Keratinocyte (primary cell): ENCODE measurements at regions not wholly inside any gene's neighbourhood (a gene's known extent, or its start where the extent isn't known, plus 50 kb on each side); places are given as distances from the start of the nearest gene placed in this dataset.

ENCODE experiments used
- DNase-seq: peaks from one replicate; pipeline ENCODE4 v3.0.0-alpha.2; 2011; ENCODE audit warnings: low read depth, missing footprints, low spot score
- FAIRE-seq: peaks from 2 replicates; lab custom pipeline; 2011; peaks lifted over from hg19 to GRCh38; lab: Jason Lieb, UNC
- H2AFZ ChIP-seq: 2 replicates; pipeline ENCODE4 v1.6.0; 2012; ENCODE audit warnings: low read length, control low read depth, inconsistent platforms; ENCODE audit not compliant: control insufficient read depth
- H3K27ac ChIP-seq: 2 replicates; pipeline ENCODE4 v1.5.1; 2011; ENCODE audit warnings: low read length; ENCODE audit not compliant: control insufficient read depth, insufficient read depth
- H3K27me3 ChIP-seq: 3 replicates; pipeline ENCODE4 v1.6.0; 2011; ENCODE audit warnings: low read length; ENCODE audit not compliant: control insufficient read depth, insufficient read depth; ENCODE audit errors: extremely low read depth
- H3K36me3 ChIP-seq, 2 experiments: 2 replicates in 1 of 2; 3 replicates in 1 of 2; pipeline ENCODE4 v1.5.1; 2011; ENCODE audit warnings: low read length in 2 of 2, mild to moderate bottlenecking in 1 of 2; ENCODE audit not compliant: control insufficient read depth in 2 of 2, insufficient read depth in 2 of 2; ENCODE audit errors: extremely low read depth in 1 of 2
- H3K4me1 ChIP-seq: 3 replicates; pipeline ENCODE4 v1.5.1; 2011; ENCODE audit warnings: low read length; ENCODE audit not compliant: control insufficient read depth, insufficient read depth; ENCODE audit errors: extremely low read depth
- H3K4me2 ChIP-seq: 3 replicates; pipeline ENCODE4 v1.6.0; 2011; ENCODE audit warnings: low read depth, low read length; ENCODE audit not compliant: control insufficient read depth, insufficient read depth; ENCODE audit errors: extremely low read depth
- H3K4me3 ChIP-seq, 3 experiments: fragments of 200-600 bp in 1 of 3; sonication (generic) in 1 of 3; 2 replicates in 2 of 3; 3 replicates in 1 of 3; pipeline ENCODE4 v1.5.1; 2011 to 2016; ENCODE audit warnings: low read length in 3 of 3, mild to moderate bottlenecking in 3 of 3, control low read depth in 2 of 3, inconsistent platforms in 1 of 3, low read depth in 1 of 3, mixed read lengths in 1 of 3, mixed run types in 1 of 3, moderate library complexity in 1 of 3; ENCODE audit not compliant: control insufficient read depth in 2 of 3, insufficient read depth in 2 of 3; ENCODE audit errors: extremely low read depth in 1 of 3
- H3K79me2 ChIP-seq: 2 replicates; pipeline ENCODE4 v1.6.0; 2012; ENCODE audit warnings: low read length; ENCODE audit not compliant: control insufficient read depth, insufficient read depth
- H3K9ac ChIP-seq: 3 replicates; pipeline ENCODE4 v1.6.0; 2011; ENCODE audit warnings: low read length; ENCODE audit not compliant: control insufficient read depth, insufficient read depth; ENCODE audit errors: extremely low read depth
- H3K9me1 ChIP-seq: 3 replicates; pipeline ENCODE4 v1.6.0; 2011; ENCODE audit warnings: low read length; ENCODE audit not compliant: control insufficient read depth, insufficient read depth; ENCODE audit errors: extremely low read depth
- H3K9me3 ChIP-seq: 2 replicates; pipeline ENCODE4 v1.5.1; 2012; ENCODE audit warnings: low read depth, low read length; ENCODE audit not compliant: control insufficient read depth
- H4K20me1 ChIP-seq: 3 replicates; pipeline ENCODE4 v1.6.0; 2011; ENCODE audit warnings: low read length; ENCODE audit not compliant: control insufficient read depth, insufficient read depth; ENCODE audit errors: extremely low read depth
- EZH2 ChIP-seq: IDR thresholded peaks from one replicate; pipeline ENCODE4 v1.6.1; 2012; ENCODE audit warnings: inconsistent platforms, mild to moderate bottlenecking, low read length, moderate library complexity
- dilution Hi-C: fragments of 300-500 bp; cut with MboI; formaldehyde crosslinking; loops from one replicate; pipeline ENCODE4 v1.7.0; 2020; ENCODE audit warnings: low sequenced_read_pairs; ENCODE audit not compliant: extremely low pct_ligation_motif_present
- TF ChIP-seq, protein P1 (sequence below), 3 experiments: IDR thresholded peaks in 1 of 3; conservative IDR thresholded peaks in 1 of 3; optimal IDR thresholded peaks in 1 of 3; 2 replicates in 2 of 3; 3 replicates in 1 of 3; pipeline versions ENCODE3 to v1.5.1; 2011; ENCODE audit warnings: low read length in 3 of 3, mild to moderate bottlenecking in 3 of 3, moderate library complexity in 2 of 3, control low read depth in 1 of 3, inconsistent platforms in 1 of 3; ENCODE audit not compliant: insufficient read depth in 2 of 3; ENCODE audit errors: extremely low read depth in 1 of 3

DNA sequence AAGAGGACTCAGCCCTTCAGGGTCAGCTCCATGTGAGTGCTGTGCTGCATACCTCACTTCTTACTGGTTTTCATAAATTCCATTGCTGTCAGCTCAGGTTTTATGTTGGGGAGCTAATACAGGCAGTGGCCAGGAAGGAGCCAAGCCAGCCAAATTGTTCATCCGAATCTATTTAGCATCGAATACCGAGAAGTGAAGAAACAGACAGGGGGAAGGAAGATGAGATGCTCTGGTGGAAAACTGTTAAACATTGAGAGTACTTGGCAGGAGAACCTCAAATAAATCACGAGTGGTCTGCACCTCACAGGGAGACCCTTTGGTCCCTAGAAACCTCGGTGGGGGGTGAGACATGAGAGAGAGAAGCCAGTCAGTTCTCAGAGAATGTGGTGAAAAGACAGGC is 196.0 kb upstream of the TMEM72 start:
- FAIRE-seq = no peak
- Histone ChIP-seq H2AFZ (no peak overlapping the region), H3K4me2 (no peak overlapping the region)

DNA sequence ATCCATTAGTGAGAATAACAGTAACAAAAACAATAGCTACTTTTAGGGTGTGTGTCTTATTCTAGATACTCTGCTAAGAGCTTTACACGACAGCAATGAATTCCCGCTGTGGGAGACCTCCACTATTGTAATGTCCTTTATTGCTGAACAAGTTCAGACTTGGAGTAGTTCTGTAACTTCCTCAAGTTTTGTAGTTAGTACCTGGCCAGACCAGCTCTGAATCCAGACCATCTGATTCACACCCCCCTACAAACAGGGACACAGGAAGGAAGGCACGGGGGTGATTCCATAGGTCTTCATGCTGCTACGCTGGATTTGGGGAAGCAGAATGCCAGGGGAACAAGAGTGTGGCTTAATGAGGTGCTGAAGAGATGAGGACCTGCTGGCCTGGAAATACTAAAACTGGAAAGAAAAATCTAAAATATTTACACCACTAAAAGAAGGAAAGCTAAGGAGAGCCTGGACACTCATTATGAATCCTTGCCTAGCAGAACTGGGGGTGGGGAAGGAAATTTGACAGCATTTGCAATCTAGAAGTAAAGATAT is 194.6 kb upstream of the TMEM72 start:
- Histone ChIP-seq H3K27ac (no peak overlapping the region), H3K79me2 (no peaks in the 10 kb centered on the region), H3K4me1 (no peaks in the 10 kb centered on the region), H2AFZ (no peak overlapping the region), H3K4me2 (no peak overlapping the region), H4K20me1 (no peaks in the 10 kb centered on the region), H3K36me3 (no peaks in the 10 kb centered on the region), H3K9me3 (no peaks in the 10 kb centered on the region), H3K9me1 (no peaks in the 10 kb centered on the region), H3K9ac (no peak overlapping the region), H3K4me3 (no peak overlapping the region), H3K27me3 (no peaks in the 10 kb centered on the region)
- TF ChIP-seq, protein P1, sequence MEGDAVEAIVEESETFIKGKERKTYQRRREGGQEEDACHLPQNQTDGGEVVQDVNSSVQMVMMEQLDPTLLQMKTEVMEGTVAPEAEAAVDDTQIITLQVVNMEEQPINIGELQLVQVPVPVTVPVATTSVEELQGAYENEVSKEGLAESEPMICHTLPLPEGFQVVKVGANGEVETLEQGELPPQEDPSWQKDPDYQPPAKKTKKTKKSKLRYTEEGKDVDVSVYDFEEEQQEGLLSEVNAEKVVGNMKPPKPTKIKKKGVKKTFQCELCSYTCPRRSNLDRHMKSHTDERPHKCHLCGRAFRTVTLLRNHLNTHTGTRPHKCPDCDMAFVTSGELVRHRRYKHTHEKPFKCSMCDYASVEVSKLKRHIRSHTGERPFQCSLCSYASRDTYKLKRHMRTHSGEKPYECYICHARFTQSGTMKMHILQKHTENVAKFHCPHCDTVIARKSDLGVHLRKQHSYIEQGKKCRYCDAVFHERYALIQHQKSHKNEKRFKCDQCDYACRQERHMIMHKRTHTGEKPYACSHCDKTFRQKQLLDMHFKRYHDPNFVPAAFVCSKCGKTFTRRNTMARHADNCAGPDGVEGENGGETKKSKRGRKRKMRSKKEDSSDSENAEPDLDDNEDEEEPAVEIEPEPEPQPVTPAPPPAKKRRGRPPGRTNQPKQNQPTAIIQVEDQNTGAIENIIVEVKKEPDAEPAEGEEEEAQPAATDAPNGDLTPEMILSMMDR (optimal IDR thresholded peaks at IDR 0.05 in 1 of 3, IDR thresholded peaks at IDR 0.05 in 1 of 3, conservative IDR thresholded peaks at IDR 0.05 in 1 of 3; ENCODE audit: extremely low read depth in 1 of 3, insufficient read depth in 2 of 3, low read length in 3 of 3) = no peak
- no peak for TF ChIP-seq EZH2
- DNase-seq = no peak
- no peak for FAIRE-seq
- dilution Hi-C loops = no loop called here

More for the DNA sequence above, 196.0 kb upstream of the TMEM72 start:
- Histone ChIP-seq H3K9me3 (no peaks in the 10 kb centered on the region), H4K20me1 (no peaks in the 10 kb centered on the region), H3K4me1 (no peaks in the 10 kb centered on the region), H3K27ac (no peak overlapping the region), H3K27me3 (no peaks in the 10 kb centered on the region), H3K4me3 (no peak overlapping the region), H3K79me2 (no peaks in the 10 kb centered on the region), H3K9me1 (no peaks in the 10 kb centered on the region), H3K9ac (no peak overlapping the region), H3K36me3 (no peaks in the 10 kb centered on the region)
- TF ChIP-seq, protein P1 (optimal IDR thresholded peaks at IDR 0.05 in 1 of 3, IDR thresholded peaks at IDR 0.05 in 1 of 3, conservative IDR thresholded peaks at IDR 0.05 in 1 of 3; ENCODE audit: extremely low read depth in 1 of 3, insufficient read depth in 2 of 3, low read length in 3 of 3) = no peak
- TF ChIP-seq EZH2 = no peak
- DNase-seq = no peak
- dilution Hi-C loops = no loop called here
